GM12872 (cell line): ENCODE measurements at regions not wholly inside any gene's neighbourhood (a gene's known extent, or its start where the extent isn't known, plus 50 kb on each side); places are given as distances from the start of the nearest gene placed in this dataset.

Experiments used
- TF ChIP-seq, protein P1 (sequence below): IDR thresholded peaks from 3 replicates; pipeline ENCODE4 v1.5.1; 2011; ENCODE audit warnings: low read depth, mild to moderate bottlenecking, low read length, moderate library complexity; ENCODE audit not compliant: insufficient read depth

DNA sequence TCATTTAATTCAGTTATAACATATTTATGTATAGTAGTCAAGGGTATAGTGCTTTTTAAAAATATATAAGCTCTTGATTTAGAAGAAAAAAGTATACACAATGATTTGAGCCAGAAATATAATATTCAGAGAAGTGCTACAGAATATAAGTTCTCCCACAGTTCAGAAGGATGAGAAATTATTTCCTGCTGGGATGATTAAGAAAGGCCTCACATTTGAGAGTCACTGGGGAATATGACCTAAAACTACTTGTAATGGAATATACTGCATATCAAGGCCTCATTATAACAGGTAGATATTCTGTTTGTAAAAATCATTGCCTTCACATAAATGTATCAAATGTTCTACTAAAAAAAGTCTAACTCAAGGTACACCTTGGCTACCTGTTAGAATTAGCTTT lies 203.5 kb downstream of the MBD2 start:
- TF ChIP-seq, protein P1, sequence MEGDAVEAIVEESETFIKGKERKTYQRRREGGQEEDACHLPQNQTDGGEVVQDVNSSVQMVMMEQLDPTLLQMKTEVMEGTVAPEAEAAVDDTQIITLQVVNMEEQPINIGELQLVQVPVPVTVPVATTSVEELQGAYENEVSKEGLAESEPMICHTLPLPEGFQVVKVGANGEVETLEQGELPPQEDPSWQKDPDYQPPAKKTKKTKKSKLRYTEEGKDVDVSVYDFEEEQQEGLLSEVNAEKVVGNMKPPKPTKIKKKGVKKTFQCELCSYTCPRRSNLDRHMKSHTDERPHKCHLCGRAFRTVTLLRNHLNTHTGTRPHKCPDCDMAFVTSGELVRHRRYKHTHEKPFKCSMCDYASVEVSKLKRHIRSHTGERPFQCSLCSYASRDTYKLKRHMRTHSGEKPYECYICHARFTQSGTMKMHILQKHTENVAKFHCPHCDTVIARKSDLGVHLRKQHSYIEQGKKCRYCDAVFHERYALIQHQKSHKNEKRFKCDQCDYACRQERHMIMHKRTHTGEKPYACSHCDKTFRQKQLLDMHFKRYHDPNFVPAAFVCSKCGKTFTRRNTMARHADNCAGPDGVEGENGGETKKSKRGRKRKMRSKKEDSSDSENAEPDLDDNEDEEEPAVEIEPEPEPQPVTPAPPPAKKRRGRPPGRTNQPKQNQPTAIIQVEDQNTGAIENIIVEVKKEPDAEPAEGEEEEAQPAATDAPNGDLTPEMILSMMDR: no peak

DNA sequence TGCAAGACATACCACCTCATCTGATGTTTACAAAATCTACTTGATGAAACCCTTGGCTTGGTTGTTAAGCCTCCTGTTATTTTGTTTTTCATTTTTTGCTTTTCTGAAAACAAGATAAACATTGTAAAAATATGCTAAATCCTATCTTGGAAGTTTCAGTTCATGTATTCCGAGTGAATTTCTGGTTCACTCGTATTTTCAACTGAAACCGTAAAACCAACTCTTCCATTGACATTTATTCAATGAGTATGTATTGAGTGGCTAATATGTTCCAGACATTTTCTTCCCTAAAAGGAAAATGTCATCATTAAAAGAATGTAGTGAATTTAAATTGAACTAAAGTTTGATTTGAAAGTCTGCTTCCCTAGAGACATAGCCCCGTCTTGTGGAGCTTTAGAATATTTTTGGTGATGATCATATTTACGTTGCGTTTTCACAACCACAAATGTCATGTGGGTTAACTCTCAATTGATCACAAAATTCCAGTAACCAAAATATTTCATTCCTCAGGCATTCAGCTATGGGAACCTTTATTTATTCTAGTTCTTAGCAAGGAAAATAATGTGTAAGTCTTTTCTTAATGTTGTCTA lies 204.2 kb downstream of the MBD2 start:
- TF ChIP-seq, protein P1: no peak

DNA sequence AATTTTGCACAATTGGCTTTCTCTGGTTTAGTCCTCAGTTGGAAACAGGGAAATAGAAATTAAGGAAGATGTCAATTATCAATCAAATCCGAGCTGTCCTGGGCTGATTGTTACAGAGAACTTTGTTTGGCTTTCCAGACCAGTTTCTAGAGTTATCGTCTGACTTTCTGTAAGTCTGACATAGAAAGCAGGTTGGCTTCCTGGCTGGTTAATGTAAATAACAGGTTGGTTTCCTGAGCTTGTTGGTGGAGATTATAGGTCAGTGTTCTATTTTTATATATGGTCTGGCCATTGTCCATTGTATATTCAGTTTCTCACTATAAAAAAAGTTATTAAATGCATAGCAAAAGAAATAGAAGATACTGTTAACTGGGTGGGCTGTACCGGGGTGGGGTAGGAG lies 204.8 kb downstream of the MBD2 start:
- TF ChIP-seq, protein P1: no peak

DNA sequence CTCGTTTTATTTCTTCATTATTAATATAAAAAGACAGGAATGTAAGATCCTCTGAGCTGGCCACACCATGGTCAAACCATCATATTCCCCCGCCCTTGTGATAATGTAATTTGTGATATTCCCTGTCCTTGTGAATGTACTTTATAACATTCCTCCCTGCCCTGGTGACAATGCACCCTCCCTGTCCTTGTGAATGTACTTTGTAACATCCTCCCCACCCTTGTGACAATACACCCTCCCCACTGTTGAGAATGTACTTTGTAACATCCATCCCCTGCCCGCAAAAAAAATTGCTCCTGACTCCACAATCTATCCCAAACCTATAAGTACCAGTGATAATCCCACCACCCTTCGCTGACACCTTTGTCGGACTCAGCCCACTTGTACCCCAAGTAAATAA lies 211.0 kb downstream of the MBD2 start:
- TF ChIP-seq, protein P1: no peak

DNA sequence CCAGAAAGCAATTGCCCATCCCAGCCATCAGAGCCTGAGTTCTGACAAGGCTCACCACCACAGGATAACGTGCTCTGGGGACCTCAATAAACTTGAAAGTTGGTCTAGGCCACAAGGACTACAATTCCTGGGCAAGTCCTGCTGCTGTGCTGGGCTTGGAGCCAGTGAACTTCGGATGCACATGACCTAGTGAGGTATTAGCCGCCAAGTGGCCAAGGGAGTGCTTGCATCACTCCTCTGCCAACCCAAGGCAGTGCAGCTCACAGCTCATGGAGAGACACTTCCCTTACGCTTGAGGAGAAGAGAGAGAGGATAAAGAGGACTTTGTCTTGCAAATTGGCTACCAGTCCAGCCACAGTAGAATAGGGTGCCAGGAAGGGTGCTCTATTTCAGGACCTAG lies 219.6 kb downstream of the MBD2 start:
- TF ChIP-seq, protein P1: peak; percentile 30; the same call in 1 of the 3 replicates

DNA sequence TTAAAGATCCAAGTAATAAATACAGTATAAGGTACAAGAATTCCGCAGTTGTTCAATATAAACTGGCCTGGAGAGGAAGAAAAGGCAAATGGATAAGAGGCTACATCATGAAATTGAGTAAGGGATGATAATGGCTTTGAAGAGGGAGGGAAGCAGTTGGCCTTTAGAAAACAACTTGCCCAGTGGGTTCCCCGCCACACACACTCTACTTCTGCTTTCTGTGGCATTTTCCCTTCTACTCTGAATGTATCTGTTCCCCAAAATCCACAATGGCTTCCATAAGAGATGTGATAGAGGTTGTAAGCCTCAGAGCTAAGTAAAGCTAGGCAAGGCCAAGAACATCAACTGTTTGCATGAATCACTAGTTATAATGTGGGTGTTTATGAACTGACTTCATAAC lies 221.3 kb downstream of the MBD2 start:
- TF ChIP-seq, protein P1: no peak

DNA sequence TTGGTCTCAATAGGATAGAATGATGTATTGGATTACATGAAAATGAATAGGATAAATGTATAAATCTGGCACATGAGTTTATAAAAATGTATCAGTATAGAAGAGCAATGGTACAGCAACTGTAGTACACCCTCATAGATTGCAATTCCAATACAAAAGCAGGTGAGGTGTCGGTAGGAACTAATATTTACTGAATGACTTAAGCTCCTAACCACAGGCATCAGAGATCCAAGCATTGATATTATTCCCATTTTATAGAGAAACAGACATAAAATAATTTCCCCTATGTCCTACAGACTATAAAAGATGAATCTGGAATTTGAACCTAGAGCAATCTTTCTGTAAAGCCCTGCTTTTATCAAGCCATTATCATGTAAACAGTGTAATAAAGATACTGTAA lies 227.4 kb downstream of the MBD2 start:
- TF ChIP-seq, protein P1: no peak
